HG03064 (cell line): ENCODE measurements at regions not wholly inside any gene's neighbourhood (a gene's known extent, or its start where the extent isn't known, plus 50 kb on each side); places are given as distances from the start of the nearest gene placed in this dataset.

ENCODE experiments used
- ATAC-seq: cut with Tn5 transposase; IDR thresholded peaks from one replicate; pipeline ENCODE4 v1.9.1; 2021; ENCODE audit warnings: low read depth; ENCODE audit not compliant: unreplicated experiment

- ATAC-seq: no peak
These were observed 230.9 kb downstream of the TEX29 start for GRCh38 chr13:111551204-111551820.

GRCh38 chr13:111552891-111553655, 232.6 kb downstream of the TEX29 start:
- no peak for ATAC-seq

GRCh38 chr13:111554539-111555267, 234.3 kb downstream of the TEX29 start:
- no peak for ATAC-seq

GRCh38 chr13:111555268-111555808, 234.9 kb downstream of the TEX29 start:
- no peak for ATAC-seq

GRCh38 chr13:111555903-111556302, 235.5 kb downstream of the TEX29 start:
- ATAC-seq: no peak

- ATAC-seq: no peak
These were observed 236.1 kb downstream of the TEX29 start for GRCh38 chr13:111556496-111556895.

- no peak for ATAC-seq
These were observed 237.7 kb downstream of the TEX29 start for GRCh38 chr13:111557921-111558699.

GRCh38 chr13:111558700-111559088, 238.3 kb downstream of the TEX29 start:
- no peak for ATAC-seq

- ATAC-seq: no peak
These were observed 239.4 kb downstream of the TEX29 start for GRCh38 chr13:111559612-111560403.

- no peak for ATAC-seq
These were observed 240.8 kb downstream of the TEX29 start for GRCh38 chr13:111561091-111561781.

- no peak for ATAC-seq
These were observed 242.3 kb downstream of the TEX29 start for GRCh38 chr13:111562716-111563115.

- ATAC-seq: no peak
These were observed 244.2 kb downstream of the TEX29 start for GRCh38 chr13:111564606-111565005.

- ATAC-seq: no peak
These were observed 245.0 kb downstream of the TEX29 start for GRCh38 chr13:111565400-111565799.

- ATAC-seq: no peak
These were observed 246.1 kb downstream of the TEX29 start for GRCh38 chr13:111566567-111566966.

GRCh38 chr13:111567637-111568036, 247.2 kb downstream of the TEX29 start:
- ATAC-seq: no peak

- no peak for ATAC-seq
These were observed 247.8 kb downstream of the TEX29 start for GRCh38 chr13:111568290-111568689.

GRCh38 chr13:111570911-111571310, 250.5 kb downstream of the TEX29 start:
- no peak for ATAC-seq

- ATAC-seq: no peak
These were observed 252.7 kb downstream of the TEX29 start for GRCh38 chr13:111572956-111573761.
